ENCODE measurements at regions not wholly inside any gene's neighbourhood (a gene's known extent, or its start where the extent isn't known, plus 50 kb on each side); places are given as distances from the start of the nearest gene placed in this dataset.
"Not testable (repeated sequence)": the region's sequence is repeated elsewhere in the genome, so short reads cannot be mapped to it uniquely, and the experiment has no call there.

GRCh38 chr3:144499001-144499930 is 527.6 kb downstream of the DIPK2A start:
- Mint-ChIP-seq H3K27me3 (ENCODE audit: unreplicated experiment) (no peaks in the 10 kb centered on the region), H3K9me3 (ENCODE audit: unreplicated experiment) (no peaks in the 10 kb centered on the region), H3K27ac (ENCODE audit: unreplicated experiment) (no peak overlapping the region), H3K36me3 (ENCODE audit: unreplicated experiment) (no peaks in the 10 kb centered on the region), H3K4me1 (ENCODE audit: low read depth, unreplicated experiment) (no peaks in the 10 kb centered on the region), H3K4me3 (ENCODE audit: unreplicated experiment) (no peak overlapping the region)
- DNase-seq = no peak
- TF ChIP-seq CTCF (IDR thresholded peaks at IDR 0.05; ENCODE audit: partially characterized antibody, unreplicated experiment) = no peak

GRCh38 chr3:144501467-144501866 is 529.8 kb downstream of the DIPK2A start:
- TF ChIP-seq CTCF (IDR thresholded peaks at IDR 0.05; ENCODE audit: partially characterized antibody, unreplicated experiment) = no peak
- H3K4me1 Mint-ChIP-seq (ENCODE audit: low read depth, unreplicated experiment) = no peaks in the 10 kb centered on the region
- H3K9me3 Mint-ChIP-seq (ENCODE audit: unreplicated experiment) = no peaks in the 10 kb centered on the region
- no peaks in the 10 kb centered on the region for H3K36me3 Mint-ChIP-seq (ENCODE audit: unreplicated experiment)
- no peaks in the 10 kb centered on the region for H3K27me3 Mint-ChIP-seq (ENCODE audit: unreplicated experiment)
- H3K4me3 Mint-ChIP-seq (ENCODE audit: unreplicated experiment) = no peak overlapping the region
- H3K27ac Mint-ChIP-seq (ENCODE audit: unreplicated experiment) = no peak overlapping the region
- DNase-seq = no peak

- Mint-ChIP-seq H3K36me3 (ENCODE audit: unreplicated experiment) (no peaks in the 10 kb centered on the region), H3K4me3 (ENCODE audit: unreplicated experiment) (no peak overlapping the region), H3K4me1 (ENCODE audit: low read depth, unreplicated experiment) (no peaks in the 10 kb centered on the region), H3K27me3 (ENCODE audit: unreplicated experiment) (no peaks in the 10 kb centered on the region), H3K9me3 (ENCODE audit: unreplicated experiment) (no peaks in the 10 kb centered on the region), H3K27ac (ENCODE audit: unreplicated experiment) (no peak overlapping the region)
- TF ChIP-seq CTCF (IDR thresholded peaks at IDR 0.05; ENCODE audit: partially characterized antibody, unreplicated experiment) = no peak
- DNase-seq = no peak
Measured at GRCh38 chr3:144502402-144502801, 530.8 kb downstream of the DIPK2A start.

GRCh38 chr3:144506375-144506774 is 534.8 kb downstream of the DIPK2A start:
- not testable (repeated sequence) for DNase-seq; H3K4me1 Mint-ChIP-seq (ENCODE audit: low read depth, unreplicated experiment); H3K9me3 Mint-ChIP-seq (ENCODE audit: unreplicated experiment); H3K27me3 Mint-ChIP-seq (ENCODE audit: unreplicated experiment); H3K36me3 Mint-ChIP-seq (ENCODE audit: unreplicated experiment); H3K4me3 Mint-ChIP-seq (ENCODE audit: unreplicated experiment); H3K27ac Mint-ChIP-seq (ENCODE audit: unreplicated experiment)

- Mint-ChIP-seq H3K27ac (ENCODE audit: unreplicated experiment) (no peak overlapping the region), H3K9me3 (ENCODE audit: unreplicated experiment) (no peaks in the 10 kb centered on the region), H3K36me3 (ENCODE audit: unreplicated experiment) (no peaks in the 10 kb centered on the region), H3K4me3 (ENCODE audit: unreplicated experiment) (no peak overlapping the region), H3K27me3 (ENCODE audit: unreplicated experiment) (no peaks in the 10 kb centered on the region), H3K4me1 (ENCODE audit: low read depth, unreplicated experiment) (no peaks in the 10 kb centered on the region)
- DNase-seq = no peak
- no peak for TF ChIP-seq CTCF (IDR thresholded peaks at IDR 0.05; ENCODE audit: partially characterized antibody, unreplicated experiment)
Measured at GRCh38 chr3:144511346-144511745, 539.7 kb downstream of the DIPK2A start.

Measured in glutamatergic neuron (in vitro differentiated cells).